ENCODE measurements at regions not wholly inside any gene's neighbourhood (a gene's known extent, or its start where the extent isn't known, plus 50 kb on each side); places are given as distances from the start of the nearest gene placed in this dataset.

- H3K4me3 ChIP-seq, result no peak overlapping the region
- no peaks in the 10 kb centered on the region for H3K9me3 ChIP-seq
- DNase-seq, result no peak
- H3K27me3 ChIP-seq, result peaks cover 0 to 5% of the 10 kb centered on the region in 2 donors
- intact Hi-C loops (cut with DNase I; ENCODE audit: low total_unique reads), result no loop called here
- no peak overlapping the region for H3K27ac ChIP-seq
- no peaks in the 10 kb centered on the region for H3K36me3 ChIP-seq
- no peaks in the 10 kb centered on the region for H3K4me1 ChIP-seq
- TF ChIP-seq, protein P1, sequence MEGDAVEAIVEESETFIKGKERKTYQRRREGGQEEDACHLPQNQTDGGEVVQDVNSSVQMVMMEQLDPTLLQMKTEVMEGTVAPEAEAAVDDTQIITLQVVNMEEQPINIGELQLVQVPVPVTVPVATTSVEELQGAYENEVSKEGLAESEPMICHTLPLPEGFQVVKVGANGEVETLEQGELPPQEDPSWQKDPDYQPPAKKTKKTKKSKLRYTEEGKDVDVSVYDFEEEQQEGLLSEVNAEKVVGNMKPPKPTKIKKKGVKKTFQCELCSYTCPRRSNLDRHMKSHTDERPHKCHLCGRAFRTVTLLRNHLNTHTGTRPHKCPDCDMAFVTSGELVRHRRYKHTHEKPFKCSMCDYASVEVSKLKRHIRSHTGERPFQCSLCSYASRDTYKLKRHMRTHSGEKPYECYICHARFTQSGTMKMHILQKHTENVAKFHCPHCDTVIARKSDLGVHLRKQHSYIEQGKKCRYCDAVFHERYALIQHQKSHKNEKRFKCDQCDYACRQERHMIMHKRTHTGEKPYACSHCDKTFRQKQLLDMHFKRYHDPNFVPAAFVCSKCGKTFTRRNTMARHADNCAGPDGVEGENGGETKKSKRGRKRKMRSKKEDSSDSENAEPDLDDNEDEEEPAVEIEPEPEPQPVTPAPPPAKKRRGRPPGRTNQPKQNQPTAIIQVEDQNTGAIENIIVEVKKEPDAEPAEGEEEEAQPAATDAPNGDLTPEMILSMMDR (IDR thresholded peaks at IDR 0.05), result no peak
Measured at GRCh38 chr1:218224101-218224500, 61.0 kb upstream of the RRP15 start.

DNA sequence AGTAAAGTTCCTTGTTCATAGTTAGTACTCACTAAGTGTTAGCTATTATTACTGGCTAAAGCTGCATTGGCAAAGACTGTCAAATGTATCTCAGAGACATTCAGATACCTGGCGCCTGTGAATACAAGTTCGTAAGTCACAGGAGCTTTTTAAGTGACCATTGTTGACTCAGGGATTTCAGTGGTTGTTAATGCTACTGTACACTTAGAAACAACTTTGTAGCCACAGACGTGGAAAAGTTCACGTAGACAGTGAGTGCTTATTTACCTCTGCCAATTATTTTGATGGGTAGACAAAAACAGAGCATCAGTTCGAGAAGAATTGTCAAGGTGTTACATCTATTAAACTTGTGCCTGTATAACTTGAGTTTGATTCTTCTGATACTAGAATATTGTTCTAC is 59.1 kb upstream of the RRP15 start:
- no peaks in the 10 kb centered on the region for H3K4me1 ChIP-seq
- H3K36me3 ChIP-seq, result no peaks in the 10 kb centered on the region
- no peaks in the 10 kb centered on the region for H3K27me3 ChIP-seq
- no peak overlapping the region for H3K4me3 ChIP-seq
- TF ChIP-seq, protein P1 (IDR thresholded peaks at IDR 0.05), result no peak
- no peak for DNase-seq
- intact Hi-C loops (cut with DNase I; ENCODE audit: low total_unique reads), result no loop called here
- H3K27ac ChIP-seq, result no peak overlapping the region
- no peaks in the 10 kb centered on the region for H3K9me3 ChIP-seq

Measured in tibial artery (tissue), 4 donors.